Karpas-422 (cell line): ENCODE measurements at regions not wholly inside any gene's neighbourhood (a gene's known extent, or its start where the extent isn't known, plus 50 kb on each side); places are given as distances from the start of the nearest gene placed in this dataset.

Source experiments
- DNase-seq: peaks from one replicate; pipeline ENCODE4 v3.0.0-alpha.2; 2015
- H2AFZ ChIP-seq: fragments of 200-600 bp; sonication (generic); 2 replicates; pipeline ENCODE4 v1.6.1; 2014; ENCODE audit warnings: antibody characterized with exemption, low read length, mixed read lengths
- H3K27ac ChIP-seq: fragments of 200-600 bp; sonication (generic); 2 replicates; pipeline ENCODE4 v1.5.1; 2014; ENCODE audit warnings: mild to moderate bottlenecking, low read length, moderate library complexity
- H3K27me3 ChIP-seq: fragments of 200-600 bp; sonication (generic); 2 replicates; pipeline ENCODE4 v1.6.1; 2014; ENCODE audit warnings: low read length, mixed read lengths
- H3K36me3 ChIP-seq: fragments of 200-600 bp; sonication (generic); 2 replicates; pipeline ENCODE4 v1.6.1; 2014; ENCODE audit warnings: low read length, mixed read lengths; ENCODE audit not compliant: insufficient read depth
- H3K4me1 ChIP-seq: fragments of 200-600 bp; sonication (generic); 2 replicates; pipeline ENCODE4 v1.6.1; 2014; ENCODE audit warnings: mild to moderate bottlenecking, low read length, mixed read lengths
- H3K4me2 ChIP-seq: fragments of 200-600 bp; sonication (generic); 2 replicates; pipeline ENCODE4 v1.6.1; 2014; ENCODE audit warnings: low read length, low read depth, mild to moderate bottlenecking; ENCODE audit not compliant: poor library complexity, severe bottlenecking
- H3K4me3 ChIP-seq: fragments of 200-600 bp; sonication (generic); 2 replicates; pipeline ENCODE4 v1.5.1; 2014; ENCODE audit warnings: mild to moderate bottlenecking, antibody characterized with exemption, low read length, mixed read lengths
- H3K79me2 ChIP-seq: fragments of 200-600 bp; sonication (generic); 2 replicates; pipeline ENCODE4 v1.6.1; 2014; ENCODE audit warnings: mild to moderate bottlenecking, low read length, mixed read lengths
- H3K9ac ChIP-seq: fragments of 200-600 bp; sonication (generic); 2 replicates; pipeline ENCODE4 v1.6.0; 2014; ENCODE audit warnings: low read length
- H3K9me2 ChIP-seq: fragments of 200-600 bp; sonication (generic), shearing (Covaris generic); replicated peaks from 2 replicates; pipeline ENCODE4 v1.6.0; 2014; ENCODE audit warnings: mild to moderate bottlenecking, low read length, moderate library complexity; ENCODE audit not compliant: insufficient read depth
- H3K9me3 ChIP-seq: fragments of 300-700, 200-600 bp; sonication (generic); 2 replicates; pipeline ENCODE4 v1.6.1; 2014; ENCODE audit warnings: low read length, mixed read lengths
- H4K20me1 ChIP-seq: fragments of 200-600 bp; sonication (generic); 2 replicates; pipeline ENCODE4 v1.6.1; 2014; ENCODE audit warnings: mild to moderate bottlenecking, antibody characterized with exemption, low read length, low read depth; ENCODE audit not compliant: insufficient read depth

DNA sequence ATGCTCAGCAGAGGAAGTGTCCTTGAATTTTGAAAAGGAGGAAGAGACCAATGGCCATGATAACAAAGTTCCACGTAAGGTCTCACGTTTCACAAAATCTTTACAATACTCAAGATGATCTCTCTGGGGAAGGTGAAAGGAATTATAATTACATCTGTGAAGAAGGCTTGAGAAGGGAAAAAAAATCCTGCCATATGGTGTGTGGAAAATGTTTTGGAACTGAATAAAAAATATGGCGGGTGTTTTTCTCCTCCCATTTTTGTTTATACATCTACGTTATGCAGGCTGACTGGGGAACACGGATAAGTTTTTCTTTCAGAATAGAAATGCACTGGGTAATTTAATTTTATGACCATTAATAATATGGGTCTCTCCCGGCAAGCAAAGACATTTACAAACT lies 425.6 kb upstream of the BRINP1 start:
- Histone ChIP-seq H3K27me3 (no peaks in the 10 kb centered on the region), H2AFZ (no peak overlapping the region), H3K9ac (no peak overlapping the region), H3K27ac (no peak overlapping the region), H3K4me2 (no peak overlapping the region), H3K79me2 (no peaks in the 10 kb centered on the region), H4K20me1 (no peaks in the 10 kb centered on the region), H3K9me2 (no peaks in the 10 kb centered on the region), H3K4me1 (no peaks in the 10 kb centered on the region), H3K36me3 (no peaks in the 10 kb centered on the region), H3K4me3 (no peak overlapping the region), H3K9me3 (no peaks in the 10 kb centered on the region)
- no peak for DNase-seq

DNA sequence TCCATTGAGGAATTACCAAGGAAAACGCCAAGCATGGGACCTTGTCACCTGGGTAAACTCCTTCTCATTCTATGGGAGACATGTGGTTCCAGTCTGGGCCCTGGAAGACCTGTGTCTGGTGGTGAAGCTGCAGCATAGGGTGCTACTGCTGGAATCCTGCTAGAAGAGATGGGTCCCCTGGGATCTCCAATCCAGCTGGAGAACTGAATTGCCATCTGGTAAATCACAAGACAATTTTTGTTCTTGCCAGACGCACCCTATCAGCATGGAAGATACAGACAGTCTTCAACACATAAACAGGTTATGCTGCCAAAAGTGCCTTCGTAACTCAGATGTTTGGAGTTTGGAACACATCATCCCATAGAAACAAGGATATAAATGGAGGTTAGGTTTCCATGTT lies 424.0 kb upstream of the BRINP1 start:
- Histone ChIP-seq H3K9me2 (no peaks in the 10 kb centered on the region), H3K27me3 (no peaks in the 10 kb centered on the region), H3K79me2 (no peaks in the 10 kb centered on the region), H3K4me3 (no peak overlapping the region), H3K9ac (no peak overlapping the region), H3K4me1 (no peaks in the 10 kb centered on the region), H3K4me2 (no peak overlapping the region), H3K27ac (no peak overlapping the region), H3K9me3 (no peaks in the 10 kb centered on the region), H4K20me1 (no peaks in the 10 kb centered on the region), H2AFZ (no peak overlapping the region), H3K36me3 (no peaks in the 10 kb centered on the region)
- no peak for DNase-seq

DNA sequence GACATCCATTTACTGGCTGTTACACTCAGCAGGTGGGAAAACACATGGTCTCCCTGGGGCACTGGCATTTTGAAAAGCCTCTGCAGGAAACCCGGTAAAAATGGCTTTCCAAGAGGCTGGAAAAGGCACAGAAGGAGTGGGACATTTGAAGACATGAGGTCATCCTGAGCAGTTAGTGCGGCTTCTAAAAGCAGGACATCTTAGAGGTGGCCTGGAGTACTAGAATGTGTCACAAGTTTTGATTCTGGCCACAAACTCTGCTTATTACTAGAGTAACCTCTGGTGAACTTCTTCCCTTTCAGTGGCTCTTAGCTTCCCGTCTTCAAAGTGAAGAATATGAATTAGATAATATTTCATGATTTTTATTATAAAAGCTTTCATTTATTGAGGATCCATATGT lies 423.0 kb upstream of the BRINP1 start:
- no peak overlapping the region for H3K4me3 ChIP-seq
- no peaks in the 10 kb centered on the region for H3K9me3 ChIP-seq
- H3K27me3 ChIP-seq, result no peaks in the 10 kb centered on the region
- no peaks in the 10 kb centered on the region for H3K79me2 ChIP-seq
- H3K9me2 ChIP-seq, result no peaks in the 10 kb centered on the region
- no peak overlapping the region for H3K4me2 ChIP-seq
- H4K20me1 ChIP-seq, result no peaks in the 10 kb centered on the region
- no peaks in the 10 kb centered on the region for H3K36me3 ChIP-seq
- no peak overlapping the region for H3K9ac ChIP-seq
- DNase-seq, result no peak
- H2AFZ ChIP-seq, result no peak overlapping the region
- no peak overlapping the region for H3K27ac ChIP-seq
- H3K4me1 ChIP-seq, result no peaks in the 10 kb centered on the region

DNA sequence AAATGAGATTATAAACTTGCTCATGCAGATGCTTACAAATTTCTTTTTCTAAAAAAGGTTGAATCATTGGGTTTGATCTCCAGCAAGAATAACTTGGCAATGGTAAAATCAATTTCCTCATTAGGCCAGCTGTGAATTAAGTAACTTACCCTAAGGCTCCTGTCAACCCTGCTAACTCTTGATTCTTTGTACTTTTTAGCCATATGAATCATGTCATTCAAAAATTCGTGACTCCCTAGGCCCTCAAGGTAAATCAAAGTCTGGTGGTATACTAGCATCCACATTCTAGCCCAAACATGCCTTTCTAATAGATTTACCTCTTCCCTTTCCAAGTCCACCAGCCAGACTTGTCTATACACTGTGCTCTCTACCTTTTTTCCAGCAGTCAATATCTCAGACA lies 420.8 kb upstream of the BRINP1 start:
- Histone ChIP-seq H3K27me3 (no peaks in the 10 kb centered on the region), H2AFZ (no peak overlapping the region), H3K4me1 (no peaks in the 10 kb centered on the region), H3K9ac (no peak overlapping the region), H3K79me2 (no peaks in the 10 kb centered on the region), H3K9me2 (no peaks in the 10 kb centered on the region), H3K4me2 (no peak overlapping the region), H3K27ac (no peak overlapping the region), H4K20me1 (no peaks in the 10 kb centered on the region), H3K9me3 (no peaks in the 10 kb centered on the region), H3K36me3 (no peaks in the 10 kb centered on the region), H3K4me3 (no peak overlapping the region)
- no peak for DNase-seq

DNA sequence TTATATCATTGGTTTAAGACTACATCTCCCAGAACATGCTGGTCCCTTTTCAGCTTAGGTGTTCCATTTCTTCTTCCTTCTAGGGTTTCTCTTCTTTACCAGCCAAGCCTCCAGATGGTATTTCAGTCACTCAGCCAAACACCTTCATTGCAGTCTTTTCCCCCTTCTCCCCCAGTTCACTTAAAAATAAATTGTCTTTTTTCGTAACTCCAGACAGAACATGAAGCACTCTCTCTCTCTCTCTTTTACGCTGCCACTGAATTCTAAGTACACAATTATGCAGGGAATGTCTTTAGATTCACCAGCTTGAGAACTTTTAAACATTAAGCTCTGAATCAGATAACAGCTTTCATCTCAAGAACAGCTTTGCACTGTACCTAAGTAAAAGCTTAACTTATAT lies 419.7 kb upstream of the BRINP1 start:
- no peak overlapping the region for H3K9ac ChIP-seq
- DNase-seq, result no peak
- no peak overlapping the region for H3K4me2 ChIP-seq
- H3K36me3 ChIP-seq, result no peaks in the 10 kb centered on the region
- no peaks in the 10 kb centered on the region for H3K79me2 ChIP-seq
- no peaks in the 10 kb centered on the region for H4K20me1 ChIP-seq
- no peaks in the 10 kb centered on the region for H3K9me2 ChIP-seq
- no peaks in the 10 kb centered on the region for H3K4me1 ChIP-seq
- no peak overlapping the region for H3K4me3 ChIP-seq
- H3K27me3 ChIP-seq, result no peaks in the 10 kb centered on the region
- no peak overlapping the region for H3K27ac ChIP-seq
- H3K9me3 ChIP-seq, result no peaks in the 10 kb centered on the region
- H2AFZ ChIP-seq, result no peak overlapping the region

DNA sequence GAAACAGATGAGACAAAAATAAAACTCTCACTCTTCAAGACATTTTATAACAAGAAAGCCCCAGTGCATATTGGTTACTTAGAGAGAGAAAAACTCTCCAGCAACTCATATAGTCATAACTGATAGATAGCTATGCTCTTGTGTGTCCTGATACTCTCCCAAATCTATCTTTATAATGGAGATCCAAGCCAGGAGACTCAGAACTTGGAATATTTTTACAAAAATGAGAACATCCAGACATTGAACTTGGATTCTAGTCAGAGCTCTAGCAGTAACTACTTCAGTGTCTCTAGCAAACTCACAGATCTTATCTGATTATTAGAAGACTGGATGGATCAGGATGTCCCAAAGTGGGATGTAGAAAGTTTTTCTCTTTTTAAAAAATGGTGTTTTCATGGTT lies 412.7 kb upstream of the BRINP1 start:
- Histone ChIP-seq H3K4me3 (no peak overlapping the region), H3K4me1 (peaks cover 4% of the 10 kb centered on the region; the same call in 1 of the 2 replicates), H3K9me3 (no peaks in the 10 kb centered on the region), H3K4me2 (no peak overlapping the region), H3K9me2 (no peaks in the 10 kb centered on the region), H2AFZ (no peak overlapping the region), H3K36me3 (no peaks in the 10 kb centered on the region), H4K20me1 (no peaks in the 10 kb centered on the region), H3K27ac (no peak overlapping the region), H3K79me2 (no peaks in the 10 kb centered on the region), H3K27me3 (no peaks in the 10 kb centered on the region), H3K9ac (no peak overlapping the region)
- DNase-seq, result no peak

DNA sequence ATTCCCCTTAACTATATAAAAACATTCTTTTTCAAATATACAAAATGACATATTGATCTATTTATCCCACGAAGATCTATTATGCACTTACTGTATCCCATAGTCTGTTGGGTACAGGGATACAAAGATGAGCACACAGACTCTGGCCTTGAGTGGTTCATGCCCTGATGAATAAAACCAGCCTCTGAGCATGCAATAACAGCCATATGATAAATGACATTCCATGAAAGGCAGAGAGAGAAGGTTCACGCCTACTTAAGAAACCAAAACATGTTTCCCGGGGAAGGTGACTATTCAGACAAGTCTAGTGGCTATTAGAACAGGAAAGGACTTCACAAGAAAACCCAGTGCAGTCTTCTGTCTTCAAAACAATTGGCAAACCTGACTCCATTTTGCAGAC lies 406.2 kb upstream of the BRINP1 start:
- no peak overlapping the region for H3K4me2 ChIP-seq
- H4K20me1 ChIP-seq, result no peaks in the 10 kb centered on the region
- H3K9me3 ChIP-seq, result no peaks in the 10 kb centered on the region
- H3K9ac ChIP-seq, result no peak overlapping the region
- no peak overlapping the region for H3K4me3 ChIP-seq
- no peaks in the 10 kb centered on the region for H3K36me3 ChIP-seq
- no peak overlapping the region for H3K27ac ChIP-seq
- no peaks in the 10 kb centered on the region for H3K79me2 ChIP-seq
- peaks cover 4% of the 10 kb centered on the region; the same call in 1 of the 2 replicates for H3K4me1 ChIP-seq
- H3K27me3 ChIP-seq, result no peaks in the 10 kb centered on the region
- no peak for DNase-seq
- H2AFZ ChIP-seq, result no peak overlapping the region
- H3K9me2 ChIP-seq, result no peaks in the 10 kb centered on the region

DNA sequence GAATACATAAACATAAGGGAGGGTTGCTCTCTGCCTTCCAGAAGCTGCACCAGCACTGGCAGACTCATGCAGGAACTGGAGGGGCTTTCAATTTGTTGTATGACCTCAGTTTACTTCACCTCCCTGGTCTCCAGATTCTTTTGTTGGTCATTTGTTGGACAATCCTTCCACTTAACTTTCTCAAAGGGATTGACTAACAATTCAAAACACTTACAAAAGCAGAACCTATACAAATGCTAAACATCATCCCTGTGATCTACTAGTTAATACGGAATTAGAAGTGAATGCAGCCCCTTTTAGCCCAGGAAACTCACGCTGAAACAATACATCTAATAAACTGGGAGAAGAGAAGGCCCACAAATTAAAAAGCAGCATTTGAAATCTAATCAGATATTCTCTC lies 404.6 kb upstream of the BRINP1 start:
- Histone ChIP-seq H4K20me1 (no peaks in the 10 kb centered on the region), H3K4me3 (no peak overlapping the region), H3K4me1 (no peaks in the 10 kb centered on the region), H3K36me3 (no peaks in the 10 kb centered on the region), H3K27ac (no peak overlapping the region), H3K9me3 (no peaks in the 10 kb centered on the region), H3K9me2 (no peaks in the 10 kb centered on the region), H3K79me2 (no peaks in the 10 kb centered on the region), H3K9ac (no peak overlapping the region), H2AFZ (no peak overlapping the region), H3K4me2 (no peak overlapping the region), H3K27me3 (no peaks in the 10 kb centered on the region)
- no peak for DNase-seq

DNA sequence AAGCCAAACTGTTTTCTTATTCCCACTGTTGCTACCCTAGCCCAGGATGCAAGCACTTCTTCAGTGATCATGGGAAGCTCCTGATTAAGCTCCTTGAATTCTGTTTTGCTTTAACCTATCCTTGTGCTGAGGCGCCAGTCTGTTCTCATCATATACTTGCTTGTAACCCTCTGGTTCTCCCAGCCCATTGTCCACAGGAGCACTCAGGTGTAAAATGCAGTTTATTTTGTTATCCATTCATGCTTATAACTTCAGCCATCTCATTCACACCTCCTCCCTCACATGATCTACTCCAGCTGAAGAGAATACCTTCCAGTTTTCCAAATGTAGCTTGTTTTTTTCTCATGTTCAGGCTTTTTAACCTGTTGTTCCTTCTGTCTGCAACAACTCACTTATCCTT lies 402.1 kb upstream of the BRINP1 start:
- H3K27ac ChIP-seq, result no peak overlapping the region
- H3K9me3 ChIP-seq, result no peaks in the 10 kb centered on the region
- H2AFZ ChIP-seq, result no peak overlapping the region
- H3K4me3 ChIP-seq, result no peak overlapping the region
- H3K4me2 ChIP-seq, result no peak overlapping the region
- H4K20me1 ChIP-seq, result no peaks in the 10 kb centered on the region
- no peak for DNase-seq
- no peaks in the 10 kb centered on the region for H3K79me2 ChIP-seq
- no peaks in the 10 kb centered on the region for H3K27me3 ChIP-seq
- no peaks in the 10 kb centered on the region for H3K9me2 ChIP-seq
- no peaks in the 10 kb centered on the region for H3K4me1 ChIP-seq
- H3K36me3 ChIP-seq, result no peaks in the 10 kb centered on the region
- H3K9ac ChIP-seq, result no peak overlapping the region
